NB4 (cell line): ENCODE measurements at regions not wholly inside any gene's neighbourhood (a gene's known extent, or its start where the extent isn't known, plus 50 kb on each side); places are given as distances from the start of the nearest gene placed in this dataset.

Source experiments
- POLR2A ChIP-seq: IDR thresholded peaks from 2 replicates; pipeline ENCODE4 v1.6.1; 2011; ENCODE audit warnings: mild to moderate bottlenecking; ENCODE audit not compliant: insufficient read length; ENCODE audit errors: extremely low read depth
- TF ChIP-seq, protein P1 (sequence below): IDR thresholded peaks from one replicate; pipeline ENCODE4 v1.5.1; 2012; ENCODE audit warnings: low read depth, low read length
- TF ChIP-seq, protein P2 (sequence below): IDR thresholded peaks from 2 replicates; pipeline ENCODE4 v1.6.1; 2011; ENCODE audit warnings: low read depth, low read length

DNA sequence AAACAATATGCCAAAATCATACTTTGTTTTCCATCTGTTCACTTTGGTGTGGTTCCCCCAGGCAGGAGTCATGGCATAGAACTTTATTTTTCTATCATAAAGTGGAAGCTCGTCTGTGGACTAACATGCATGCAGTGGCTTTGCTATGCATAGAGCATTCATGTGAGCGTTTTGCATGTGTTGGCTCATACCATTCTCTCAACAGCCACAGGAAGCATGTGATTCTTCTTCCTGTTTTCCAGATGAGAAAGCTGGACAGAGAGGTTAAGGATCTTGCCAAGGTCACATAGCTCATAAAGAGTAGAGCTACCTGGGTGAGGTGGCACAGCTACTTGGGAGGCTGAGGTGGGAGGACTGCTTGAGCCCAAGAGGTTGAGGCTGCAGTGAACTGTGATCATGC lies 123.4 kb upstream of the HDGFL1 start:
- TF ChIP-seq, protein P1, sequence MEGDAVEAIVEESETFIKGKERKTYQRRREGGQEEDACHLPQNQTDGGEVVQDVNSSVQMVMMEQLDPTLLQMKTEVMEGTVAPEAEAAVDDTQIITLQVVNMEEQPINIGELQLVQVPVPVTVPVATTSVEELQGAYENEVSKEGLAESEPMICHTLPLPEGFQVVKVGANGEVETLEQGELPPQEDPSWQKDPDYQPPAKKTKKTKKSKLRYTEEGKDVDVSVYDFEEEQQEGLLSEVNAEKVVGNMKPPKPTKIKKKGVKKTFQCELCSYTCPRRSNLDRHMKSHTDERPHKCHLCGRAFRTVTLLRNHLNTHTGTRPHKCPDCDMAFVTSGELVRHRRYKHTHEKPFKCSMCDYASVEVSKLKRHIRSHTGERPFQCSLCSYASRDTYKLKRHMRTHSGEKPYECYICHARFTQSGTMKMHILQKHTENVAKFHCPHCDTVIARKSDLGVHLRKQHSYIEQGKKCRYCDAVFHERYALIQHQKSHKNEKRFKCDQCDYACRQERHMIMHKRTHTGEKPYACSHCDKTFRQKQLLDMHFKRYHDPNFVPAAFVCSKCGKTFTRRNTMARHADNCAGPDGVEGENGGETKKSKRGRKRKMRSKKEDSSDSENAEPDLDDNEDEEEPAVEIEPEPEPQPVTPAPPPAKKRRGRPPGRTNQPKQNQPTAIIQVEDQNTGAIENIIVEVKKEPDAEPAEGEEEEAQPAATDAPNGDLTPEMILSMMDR, result no peak
- no peak for TF ChIP-seq POLR2A
- TF ChIP-seq, protein P2, sequence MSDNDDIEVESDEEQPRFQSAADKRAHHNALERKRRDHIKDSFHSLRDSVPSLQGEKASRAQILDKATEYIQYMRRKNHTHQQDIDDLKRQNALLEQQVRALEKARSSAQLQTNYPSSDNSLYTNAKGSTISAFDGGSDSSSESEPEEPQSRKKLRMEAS, result no peak
